ENCODE measurements at regions not wholly inside any gene's neighbourhood (a gene's known extent, or its start where the extent isn't known, plus 50 kb on each side); places are given as distances from the start of the nearest gene placed in this dataset.

DNA sequence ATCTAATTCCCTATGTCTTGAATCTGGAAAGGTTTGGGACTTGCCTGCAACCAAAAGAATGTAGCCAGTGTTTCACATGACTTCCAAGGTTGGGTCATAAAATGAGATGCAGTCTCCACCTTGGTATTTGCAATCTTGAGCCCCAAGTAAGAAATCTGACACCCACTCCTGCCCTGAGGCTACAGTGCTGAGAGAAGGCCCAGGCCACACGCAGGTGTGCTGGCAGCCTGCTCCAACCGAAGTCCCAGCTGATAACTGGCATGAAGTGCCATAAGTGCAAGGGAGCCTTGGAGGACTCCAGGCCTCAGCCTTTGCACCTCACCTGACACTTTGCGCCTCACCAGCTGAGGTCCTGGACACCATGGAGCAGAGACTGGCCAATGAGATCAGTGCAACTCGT, 182.7 kb downstream of the ANAPC1 start:
- TF ChIP-seq, protein P1, sequence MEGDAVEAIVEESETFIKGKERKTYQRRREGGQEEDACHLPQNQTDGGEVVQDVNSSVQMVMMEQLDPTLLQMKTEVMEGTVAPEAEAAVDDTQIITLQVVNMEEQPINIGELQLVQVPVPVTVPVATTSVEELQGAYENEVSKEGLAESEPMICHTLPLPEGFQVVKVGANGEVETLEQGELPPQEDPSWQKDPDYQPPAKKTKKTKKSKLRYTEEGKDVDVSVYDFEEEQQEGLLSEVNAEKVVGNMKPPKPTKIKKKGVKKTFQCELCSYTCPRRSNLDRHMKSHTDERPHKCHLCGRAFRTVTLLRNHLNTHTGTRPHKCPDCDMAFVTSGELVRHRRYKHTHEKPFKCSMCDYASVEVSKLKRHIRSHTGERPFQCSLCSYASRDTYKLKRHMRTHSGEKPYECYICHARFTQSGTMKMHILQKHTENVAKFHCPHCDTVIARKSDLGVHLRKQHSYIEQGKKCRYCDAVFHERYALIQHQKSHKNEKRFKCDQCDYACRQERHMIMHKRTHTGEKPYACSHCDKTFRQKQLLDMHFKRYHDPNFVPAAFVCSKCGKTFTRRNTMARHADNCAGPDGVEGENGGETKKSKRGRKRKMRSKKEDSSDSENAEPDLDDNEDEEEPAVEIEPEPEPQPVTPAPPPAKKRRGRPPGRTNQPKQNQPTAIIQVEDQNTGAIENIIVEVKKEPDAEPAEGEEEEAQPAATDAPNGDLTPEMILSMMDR (IDR thresholded peaks at IDR 0.05) = no peak
- TF ChIP-seq POLR2A (IDR thresholded peaks at IDR 0.05) = no peak

Measured in Peyer's patch (tissue), 4 donors.